Spleen (tissue), 11 donors: ENCODE measurements at regions not wholly inside any gene's neighbourhood (a gene's known extent, or its start where the extent isn't known, plus 50 kb on each side); places are given as distances from the start of the nearest gene placed in this dataset.

ENCODE experiments used
- DNase-seq: peaks from one replicate; pipeline ENCODE4 v3.0.0-alpha.2; 2020
- H3K27ac ChIP-seq, 8 donors: fragments of 200-600 bp; sonication (generic) in 7 of 8; 1 replicate in 4 of 8; 2 replicates in 4 of 8; pipeline versions ENCODE4 v1.5.0 to v1.8.0; 2016 to 2021; ENCODE audit warnings: inconsistent platforms in 4 of 8, mild to moderate bottlenecking in 4 of 8, moderate library complexity in 1 of 8
- H3K27me3 ChIP-seq, 7 donors: fragments of 200-600 bp; sonication (generic) in 6 of 7; replicated peaks in 1 of 7; 1 replicate in 4 of 7; 2 replicates in 3 of 7; pipeline versions ENCODE4 v1.5.0 to v1.8.0; 2016 to 2021; ENCODE audit warnings: inconsistent platforms in 3 of 7, mild to moderate bottlenecking in 1 of 7
- H3K36me3 ChIP-seq, 6 donors: fragments of 200-600 bp; sonication (generic) in 5 of 6; 1 replicate in 4 of 6; 2 replicates in 2 of 6; pipeline versions ENCODE4 v1.5.0 to v1.8.0; 2016 to 2021; ENCODE audit warnings: inconsistent platforms in 2 of 6
- H3K4me1 ChIP-seq, 6 donors: fragments of 200-600 bp; sonication (generic) in 5 of 6; 1 replicate in 3 of 6; 2 replicates in 3 of 6; pipeline versions ENCODE4 v1.5.0 to v1.8.0; 2016 to 2021; ENCODE audit warnings: inconsistent platforms in 3 of 6
- H3K4me3 ChIP-seq, 8 donors: fragments of 200-600 bp; sonication (generic) in 7 of 8; 1 replicate in 4 of 8; 2 replicates in 4 of 8; pipeline versions ENCODE4 v1.5.0 to v1.8.0; 2016 to 2021; ENCODE audit warnings: inconsistent platforms in 4 of 8, mild to moderate bottlenecking in 4 of 8, moderate library complexity in 2 of 8
- H3K9me3 ChIP-seq, 8 donors: fragments of 200-600 bp; sonication (generic) in 7 of 8; 1 replicate in 4 of 8; 2 replicates in 4 of 8; pipeline versions ENCODE4 v1.5.0 to v1.8.0; 2016 to 2021; ENCODE audit warnings: inconsistent platforms in 4 of 8
- POLR2A ChIP-seq, 3 donors: fragments of 450-650 bp; IDR thresholded peaks; one replicate each; pipeline ENCODE4 v1.5.1; 2017; ENCODE audit warnings: antibody characterized with exemption in 3 of 3, mild to moderate bottlenecking in 1 of 3
- POLR2AphosphoS5 ChIP-seq, 3 donors: sonication (generic); formaldehyde crosslinking; IDR thresholded peaks; one replicate each; pipeline ENCODE4 v1.5.1; 2017; ENCODE audit warnings: antibody characterized with exemption in 3 of 3
- WGBS, 5 donors: extraction: QIAGEN DNeasy Blood & Tissue Kit in 3 of 5; methylation state at CpG; one replicate each; pipeline versions ENCODE4 v1.1.5 to v1.1.7; 2013 to 2018; 5-methylcytosine and 5-hydroxymethylcytosine counted together
- intact Hi-C: fragments of 100-400 bp; cut with DNase I; formaldehyde crosslinking; loops from one replicate; pipeline ENCODE4 v1.15.0; 2023; ENCODE audit warnings: low total_unique reads
- TF ChIP-seq, protein P1 (sequence below), 11 experiments: fragments of 200-600 bp in 7 of 11; fragments of 450-650 bp in 4 of 11; sonication (generic) in 4 of 11; IDR thresholded peaks in 8 of 11; conservative IDR thresholded peaks in 3 of 11; 1 replicate in 7 of 11; 2 replicates in 4 of 11; pipeline versions ENCODE4 v1.4.0 to v1.8.0; 2016 to 2021; ENCODE audit warnings: antibody characterized with exemption in 11 of 11, inconsistent platforms in 4 of 11, mild to moderate bottlenecking in 1 of 11
- donor health status: healthy with polysubstance abuse.
- donor health status: DM: no; HTN: no; CAD: no; lungs with moderate emphysema.
- donor health status: DM: no; HTN: no; CAD: no.
- donor health status: Bipolar disorder and iron deficiency.
- donor health status: healthy.
- donor health status: DM: no; HTN: no; CAD: no.
- donor health status: DM: yes; HTN: yes; CAD: no.

DNA sequence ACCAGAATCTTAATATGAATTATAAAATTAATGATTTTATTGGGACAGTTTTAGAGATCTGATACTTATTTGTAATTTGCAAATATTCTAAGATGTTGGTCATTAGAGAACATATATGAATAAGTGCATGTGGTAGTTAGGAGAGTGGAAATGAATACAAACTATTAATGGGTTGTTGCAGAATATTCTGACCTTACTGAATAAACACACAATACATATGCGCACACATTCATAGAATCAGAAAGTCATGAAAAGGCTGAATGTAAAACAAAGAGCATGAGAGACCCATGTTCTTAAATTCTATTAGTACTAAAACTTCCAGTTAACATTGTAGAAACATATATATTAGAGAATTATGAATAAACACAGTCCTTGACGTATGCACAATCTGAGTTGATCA, 301.7 kb upstream of the TRAM1L1 start:
- no peaks in the 10 kb centered on the region for H3K9me3 ChIP-seq
- TF ChIP-seq, protein P1, sequence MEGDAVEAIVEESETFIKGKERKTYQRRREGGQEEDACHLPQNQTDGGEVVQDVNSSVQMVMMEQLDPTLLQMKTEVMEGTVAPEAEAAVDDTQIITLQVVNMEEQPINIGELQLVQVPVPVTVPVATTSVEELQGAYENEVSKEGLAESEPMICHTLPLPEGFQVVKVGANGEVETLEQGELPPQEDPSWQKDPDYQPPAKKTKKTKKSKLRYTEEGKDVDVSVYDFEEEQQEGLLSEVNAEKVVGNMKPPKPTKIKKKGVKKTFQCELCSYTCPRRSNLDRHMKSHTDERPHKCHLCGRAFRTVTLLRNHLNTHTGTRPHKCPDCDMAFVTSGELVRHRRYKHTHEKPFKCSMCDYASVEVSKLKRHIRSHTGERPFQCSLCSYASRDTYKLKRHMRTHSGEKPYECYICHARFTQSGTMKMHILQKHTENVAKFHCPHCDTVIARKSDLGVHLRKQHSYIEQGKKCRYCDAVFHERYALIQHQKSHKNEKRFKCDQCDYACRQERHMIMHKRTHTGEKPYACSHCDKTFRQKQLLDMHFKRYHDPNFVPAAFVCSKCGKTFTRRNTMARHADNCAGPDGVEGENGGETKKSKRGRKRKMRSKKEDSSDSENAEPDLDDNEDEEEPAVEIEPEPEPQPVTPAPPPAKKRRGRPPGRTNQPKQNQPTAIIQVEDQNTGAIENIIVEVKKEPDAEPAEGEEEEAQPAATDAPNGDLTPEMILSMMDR (IDR thresholded peaks at IDR 0.05 in 8 of 11, conservative IDR thresholded peaks at IDR 0.05 in 3 of 11), result no peak
- no peak for TF ChIP-seq POLR2A (IDR thresholded peaks at IDR 0.05)
- no peak for TF ChIP-seq POLR2AphosphoS5 (IDR thresholded peaks at IDR 0.05)
- WGBS, 5 donors, result 88 to 97% (median 91%) methylated on average over 2 of the region's 2 CpGs

DNA sequence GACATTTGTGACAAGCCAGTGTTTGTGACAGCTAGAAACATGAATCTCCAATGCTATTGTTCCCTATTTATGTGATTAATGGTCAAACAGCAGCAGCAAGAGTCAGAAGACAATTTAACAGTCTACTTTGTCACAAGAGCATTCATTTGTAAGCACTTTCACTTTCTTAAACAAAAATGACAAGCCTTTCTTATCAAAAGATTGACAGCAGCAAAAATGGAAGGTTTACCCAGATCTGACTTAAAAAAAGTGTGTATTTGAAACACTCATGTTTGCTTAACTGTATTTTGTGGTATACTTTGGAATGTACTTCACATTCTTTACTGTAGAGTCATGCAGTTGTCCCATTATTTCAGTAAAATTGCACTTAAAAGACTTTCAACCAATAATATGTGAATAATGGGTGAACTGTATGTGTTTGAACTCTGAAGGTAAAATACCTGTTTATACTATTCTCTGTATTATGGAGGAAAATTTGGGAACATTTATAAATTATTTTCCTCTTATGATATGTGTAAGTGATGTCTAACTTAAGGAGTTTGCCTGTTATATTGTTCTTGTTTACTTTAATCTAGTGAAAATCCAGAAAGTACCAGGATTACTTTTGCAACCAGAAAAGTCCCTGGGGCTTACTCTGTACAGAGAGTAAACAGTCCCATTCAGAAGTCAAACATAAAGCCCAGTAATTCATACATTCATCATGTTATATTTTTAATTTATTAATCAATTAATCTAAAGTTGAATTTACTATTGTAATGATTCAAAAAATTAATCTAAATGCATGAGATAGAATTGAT, 314.9 kb upstream of the TRAM1L1 start:
- no peak for DNase-seq
- intact Hi-C loops, result no loop called here

More for the DNA sequence above, 301.7 kb upstream of the TRAM1L1 start:
- no peaks in the 10 kb centered on the region for H3K4me1 ChIP-seq
- no peaks in the 10 kb centered on the region for H3K27me3 ChIP-seq
- intact Hi-C loops, result no loop called here
- no peak overlapping the region for H3K4me3 ChIP-seq
- no peak for DNase-seq
- no peaks in the 10 kb centered on the region for H3K36me3 ChIP-seq
- H3K27ac ChIP-seq, result no peak overlapping the region

DNA sequence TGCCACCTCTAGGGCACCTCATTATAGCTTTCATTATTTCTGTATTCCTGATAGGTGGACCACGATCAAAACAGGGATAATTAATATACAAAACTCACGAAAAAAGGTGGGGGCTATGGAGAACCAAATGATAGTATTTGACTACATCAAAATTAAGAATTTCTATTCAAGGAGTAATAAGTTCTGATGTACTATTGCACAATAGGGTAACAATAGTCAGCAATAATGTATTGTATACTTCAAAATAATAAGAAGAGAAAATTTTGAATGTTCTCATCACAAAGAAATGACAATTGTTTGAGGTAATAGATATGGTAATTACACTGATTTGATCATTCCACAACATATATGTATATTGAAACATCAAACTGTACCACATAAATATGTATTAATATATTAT, 327.3 kb upstream of the TRAM1L1 start:
- DNase-seq, result no peak
- no peak overlapping the region for H3K4me3 ChIP-seq
- WGBS, 5 donors, result 64 to 76% (median 66%) methylated on average over 2 of the region's 2 CpGs
- no peaks in the 10 kb centered on the region for H3K9me3 ChIP-seq
- H3K27ac ChIP-seq, result no peak overlapping the region
- intact Hi-C loops, result no loop called here
- H3K4me1 ChIP-seq, result no peaks in the 10 kb centered on the region
- TF ChIP-seq POLR2AphosphoS5 (IDR thresholded peaks at IDR 0.05) (no peak), POLR2A (IDR thresholded peaks at IDR 0.05) (no peak)
- TF ChIP-seq, protein P1 (IDR thresholded peaks at IDR 0.05 in 8 of 11, conservative IDR thresholded peaks at IDR 0.05 in 3 of 11), result no peak
- no peaks in the 10 kb centered on the region for H3K36me3 ChIP-seq
- H3K27me3 ChIP-seq, result no peaks in the 10 kb centered on the region

More for the DNA sequence above, 314.9 kb upstream of the TRAM1L1 start:
- peaks cover 0 to 8% (median 2%) of the 10 kb centered on the region in 8 donors for H3K9me3 ChIP-seq
- no peaks in the 10 kb centered on the region for H3K36me3 ChIP-seq
- TF ChIP-seq POLR2AphosphoS5 (IDR thresholded peaks at IDR 0.05), result no peak
- TF ChIP-seq, protein P1 (IDR thresholded peaks at IDR 0.05 in 8 of 11, conservative IDR thresholded peaks at IDR 0.05 in 3 of 11), result no peak
- no peak for TF ChIP-seq POLR2A (IDR thresholded peaks at IDR 0.05)
- H3K4me3 ChIP-seq, result no peak overlapping the region
- no peak overlapping the region for H3K27ac ChIP-seq
- H3K27me3 ChIP-seq, result no peaks in the 10 kb centered on the region
- no peaks in the 10 kb centered on the region for H3K4me1 ChIP-seq

DNA sequence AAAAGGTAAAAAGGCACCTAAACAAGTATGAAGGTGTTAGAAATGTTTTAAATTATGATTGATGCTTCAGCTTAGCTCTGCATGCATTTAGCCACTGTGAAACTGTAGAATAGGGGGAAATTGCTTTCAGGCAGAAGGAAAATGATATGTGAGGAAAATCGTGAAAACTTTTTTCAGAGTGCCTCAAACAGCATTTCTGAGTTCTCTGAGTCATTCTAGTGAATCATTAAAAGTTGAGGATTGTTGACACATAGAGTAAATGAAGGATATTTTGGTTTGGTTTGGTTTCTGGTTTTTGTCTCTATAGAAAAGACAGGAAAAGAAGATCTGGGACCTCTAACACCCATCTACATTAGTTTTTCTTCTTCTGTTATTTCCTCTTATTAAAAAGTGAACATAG, 332.5 kb upstream of the TRAM1L1 start:
- H3K9me3 ChIP-seq, result no peaks in the 10 kb centered on the region
- 33 to 60% (median 59%) methylated on average over 1 of the region's 1 CpG for WGBS, 5 donors
- no peak for DNase-seq
- no peak overlapping the region for H3K27ac ChIP-seq
- no peaks in the 10 kb centered on the region for H3K4me1 ChIP-seq
- H3K27me3 ChIP-seq, result no peaks in the 10 kb centered on the region
- no peaks in the 10 kb centered on the region for H3K36me3 ChIP-seq
- intact Hi-C loops, result no loop called here
- no peak overlapping the region for H3K4me3 ChIP-seq
- no peak for TF ChIP-seq POLR2A (IDR thresholded peaks at IDR 0.05)
- TF ChIP-seq, protein P1 (IDR thresholded peaks at IDR 0.05 in 8 of 11, conservative IDR thresholded peaks at IDR 0.05 in 3 of 11), result no peak
- TF ChIP-seq POLR2AphosphoS5 (IDR thresholded peaks at IDR 0.05), result no peak
